ENCODE measurements at regions not wholly inside any gene's neighbourhood (a gene's known extent, or its start where the extent isn't known, plus 50 kb on each side); places are given as distances from the start of the nearest gene placed in this dataset.
"Not testable (repeated sequence)": the region's sequence is repeated elsewhere in the genome, so short reads cannot be mapped to it uniquely, and the experiment has no call there.

- no peak for DNase-seq (ENCODE audit: low read depth)
Observed at GRCh38 chr10:84571146-84571545, 242.8 kb downstream of the CCSER2 start.

- DNase-seq (ENCODE audit: low read depth) = peak; percentile 5
Observed at GRCh38 chr10:84574102-84574501, 245.7 kb downstream of the CCSER2 start.

GRCh38 chr10:84581976-84582375, 253.6 kb downstream of the CCSER2 start:
- DNase-seq (ENCODE audit: low read depth) = no peak

- no peak for DNase-seq (ENCODE audit: low read depth)
Observed at GRCh38 chr10:84583501-84583900, 255.1 kb downstream of the CCSER2 start.

GRCh38 chr10:84587789-84588188, 259.4 kb downstream of the CCSER2 start:
- DNase-seq (ENCODE audit: low read depth) = no peak

- no peak for DNase-seq (ENCODE audit: low read depth)
Observed at GRCh38 chr10:84588426-84588825, 260.0 kb downstream of the CCSER2 start.

GRCh38 chr10:84588971-84589370, 260.6 kb downstream of the CCSER2 start:
- no peak for DNase-seq (ENCODE audit: low read depth)

- DNase-seq (ENCODE audit: low read depth) = no peak
Observed at GRCh38 chr10:84589526-84590205, 261.3 kb downstream of the CCSER2 start.

GRCh38 chr10:84590327-84591193, 262.2 kb downstream of the CCSER2 start:
- DNase-seq (ENCODE audit: low read depth) = no peak

- no peak for DNase-seq (ENCODE audit: low read depth)
Observed at GRCh38 chr10:84593506-84593905, 265.1 kb downstream of the CCSER2 start.

GRCh38 chr10:84596585-84596984, 268.2 kb downstream of the CCSER2 start:
- DNase-seq (ENCODE audit: low read depth) = no peak

- DNase-seq (ENCODE audit: low read depth) = no peak
Observed at GRCh38 chr10:84599254-84599653, 270.9 kb downstream of the CCSER2 start.

- no peak for DNase-seq (ENCODE audit: low read depth)
Observed at GRCh38 chr10:84600947-84601346, 272.6 kb downstream of the CCSER2 start.

GRCh38 chr10:84602543-84602942, 274.2 kb downstream of the CCSER2 start:
- DNase-seq (ENCODE audit: low read depth) = not testable (repeated sequence)

GRCh38 chr10:84603971-84604370, 275.6 kb downstream of the CCSER2 start:
- DNase-seq (ENCODE audit: low read depth) = no peak

- DNase-seq (ENCODE audit: low read depth) = no peak
Observed at GRCh38 chr10:84605802-84606201, 277.4 kb downstream of the CCSER2 start.

- DNase-seq (ENCODE audit: low read depth) = no peak
Observed at GRCh38 chr10:84606428-84606827, 278.0 kb downstream of the CCSER2 start.

- DNase-seq (ENCODE audit: low read depth) = no peak
Observed at GRCh38 chr10:84607044-84607443, 278.7 kb downstream of the CCSER2 start.

- DNase-seq (ENCODE audit: low read depth) = no peak
Observed at GRCh38 chr10:84607523-84607922, 279.1 kb downstream of the CCSER2 start.

- no peak for DNase-seq (ENCODE audit: low read depth)
Observed at GRCh38 chr10:84608126-84608525, 279.7 kb downstream of the CCSER2 start.

GRCh38 chr10:84613336-84614021, 285.1 kb downstream of the CCSER2 start:
- peak; percentile 13 for DNase-seq (ENCODE audit: low read depth)

GRCh38 chr10:84626397-84627087, 298.2 kb downstream of the CCSER2 start:
- DNase-seq (ENCODE audit: low read depth) = no peak
